Tibial nerve (tissue), 4 donors: ENCODE measurements at regions not wholly inside any gene's neighbourhood (a gene's known extent, or its start where the extent isn't known, plus 50 kb on each side); places are given as distances from the start of the nearest gene placed in this dataset.

Experiments
- CTCF ChIP-seq, 5 experiments: fragments of 200-600 bp in 3 of 5; fragments of 450-650 bp in 2 of 5; sonication (generic) in 3 of 5; IDR thresholded peaks; one replicate each; pipeline ENCODE4 v1.5.1; 2016 to 2019; ENCODE audit warnings: antibody characterized with exemption in 5 of 5, mild to moderate bottlenecking in 3 of 5, moderate library complexity in 2 of 5
- EP300 ChIP-seq, 2 donors: sonication (generic); formaldehyde crosslinking; IDR thresholded peaks; one replicate each; pipeline ENCODE4 v1.6.1; 2017; ENCODE audit warnings: antibody characterized with exemption in 2 of 2, mild to moderate bottlenecking in 1 of 2
- POLR2A ChIP-seq, 2 donors: fragments of 450-650 bp; IDR thresholded peaks; one replicate each; pipeline ENCODE4 v1.6.1; 2017; ENCODE audit warnings: antibody characterized with exemption in 2 of 2, mild to moderate bottlenecking in 2 of 2, moderate library complexity in 2 of 2

GRCh38 chr5:17076272-17076671 lies 140.2 kb upstream of the MYO10 start:
- TF ChIP-seq CTCF (IDR thresholded peaks at IDR 0.05) (no peak), POLR2A (IDR thresholded peaks at IDR 0.05) (no peak), EP300 (IDR thresholded peaks at IDR 0.05) (no peak)
